Right forelimb (tissue), 1 donor: ENCODE measurements at regions not wholly inside any gene's neighbourhood (a gene's known extent, or its start where the extent isn't known, plus 50 kb on each side); places are given as distances from the start of the nearest gene placed in this dataset.

Experiments
- DNase-seq: peaks from one replicate; pipeline ENCODE4 v3.0.0-alpha.2; 2018

DNA sequence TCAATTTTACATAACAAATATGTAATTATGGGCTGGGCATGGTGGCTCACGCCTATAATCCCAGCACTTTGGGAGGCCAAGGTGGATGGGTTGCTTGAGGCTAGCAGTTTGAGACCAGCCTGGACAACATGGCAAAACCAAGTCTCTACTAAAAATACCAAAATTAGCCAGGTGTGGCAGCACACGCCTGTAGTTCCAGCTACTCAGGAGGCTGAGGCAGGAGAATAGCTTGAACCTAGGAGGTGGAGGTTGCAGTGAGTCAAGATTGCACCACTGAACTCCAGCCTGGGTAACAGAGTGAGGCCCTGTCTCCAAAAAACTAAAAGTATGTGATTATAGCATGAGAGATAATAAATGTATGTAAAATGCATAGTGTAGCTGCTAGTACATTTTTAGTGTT, 229.0 kb downstream of the PPARGC1A start:
- DNase-seq: no peak

DNA sequence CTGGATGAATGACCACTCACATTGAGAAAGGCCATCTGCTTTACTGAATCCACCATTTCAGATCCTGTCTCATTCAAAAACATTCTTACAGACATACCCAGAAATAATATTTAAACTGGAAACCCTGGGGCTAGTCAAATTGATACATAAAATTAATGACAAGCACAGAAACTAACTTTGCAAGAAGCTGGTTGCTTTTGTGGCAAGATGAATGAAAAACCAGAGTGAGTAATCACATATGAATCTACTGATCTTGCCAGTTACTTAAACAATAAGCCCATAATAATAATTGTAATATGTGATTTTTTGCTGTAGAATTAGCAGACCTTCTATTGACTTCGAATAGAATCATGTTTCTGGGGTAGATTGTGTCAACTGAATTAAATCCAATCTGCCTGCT, 235.1 kb downstream of the PPARGC1A start:
- DNase-seq: no peak

- no peak for DNase-seq
These were observed 240.8 kb downstream of the PPARGC1A start for GRCh38 chr4:23648854-23649596.

- DNase-seq: no peak
These were observed 254.4 kb downstream of the PPARGC1A start for GRCh38 chr4:23635468-23635867.

DNA sequence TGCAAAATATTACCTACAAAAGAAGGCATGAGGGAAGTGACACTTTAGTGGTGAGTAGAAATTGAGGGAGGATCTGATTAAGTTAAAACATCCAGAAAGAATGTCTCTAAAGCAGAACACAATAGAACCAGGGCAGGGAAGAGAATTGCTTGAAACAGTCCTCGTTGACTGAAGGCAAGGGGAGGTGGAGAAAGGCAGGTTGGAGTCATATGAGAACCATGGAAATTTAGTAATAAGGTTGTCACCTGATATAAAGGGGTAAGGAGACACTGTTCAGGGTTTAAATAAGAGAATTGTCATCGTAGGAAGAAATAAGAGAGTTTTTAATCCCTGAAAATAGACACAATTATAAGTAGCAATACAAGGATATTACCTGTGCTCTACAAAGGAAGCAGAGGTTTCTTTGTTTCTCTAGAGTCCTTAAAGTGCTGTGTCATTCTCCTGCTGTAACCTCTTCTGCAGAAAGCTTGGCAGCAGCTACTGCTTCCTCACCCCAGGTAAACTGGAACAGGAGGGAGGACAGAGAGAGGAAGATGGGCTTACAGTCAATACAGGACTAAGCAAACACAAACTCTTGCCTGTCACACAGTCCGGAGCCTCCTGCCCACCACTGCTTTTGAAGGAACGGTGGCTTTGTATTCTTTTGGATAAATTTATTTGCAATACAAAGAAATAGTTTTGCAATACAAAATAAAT, 258.4 kb downstream of the PPARGC1A start:
- DNase-seq: no peak

GRCh38 chr4:23630110-23630509, 259.7 kb downstream of the PPARGC1A start:
- DNase-seq: no peak

DNA sequence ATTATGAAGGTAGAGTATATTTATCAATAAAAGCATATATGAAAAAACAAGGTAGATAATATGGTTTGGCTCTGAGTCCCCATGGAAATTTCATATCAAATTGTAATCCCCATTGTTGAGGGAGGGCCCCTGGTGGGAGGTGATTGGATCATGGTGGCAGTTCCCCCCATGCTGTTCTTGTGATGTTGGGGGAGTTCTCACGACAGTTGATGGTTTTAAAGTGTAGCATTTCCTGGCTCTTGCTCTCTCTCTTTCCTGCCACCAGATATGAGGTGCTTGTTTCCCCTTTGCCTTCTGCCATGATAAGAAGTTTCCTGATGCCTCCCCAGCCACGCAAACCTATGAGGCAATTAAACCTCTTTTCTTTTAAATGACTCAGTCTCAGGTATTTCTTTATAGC, 260.4 kb downstream of the PPARGC1A start:
- no peak for DNase-seq

DNA sequence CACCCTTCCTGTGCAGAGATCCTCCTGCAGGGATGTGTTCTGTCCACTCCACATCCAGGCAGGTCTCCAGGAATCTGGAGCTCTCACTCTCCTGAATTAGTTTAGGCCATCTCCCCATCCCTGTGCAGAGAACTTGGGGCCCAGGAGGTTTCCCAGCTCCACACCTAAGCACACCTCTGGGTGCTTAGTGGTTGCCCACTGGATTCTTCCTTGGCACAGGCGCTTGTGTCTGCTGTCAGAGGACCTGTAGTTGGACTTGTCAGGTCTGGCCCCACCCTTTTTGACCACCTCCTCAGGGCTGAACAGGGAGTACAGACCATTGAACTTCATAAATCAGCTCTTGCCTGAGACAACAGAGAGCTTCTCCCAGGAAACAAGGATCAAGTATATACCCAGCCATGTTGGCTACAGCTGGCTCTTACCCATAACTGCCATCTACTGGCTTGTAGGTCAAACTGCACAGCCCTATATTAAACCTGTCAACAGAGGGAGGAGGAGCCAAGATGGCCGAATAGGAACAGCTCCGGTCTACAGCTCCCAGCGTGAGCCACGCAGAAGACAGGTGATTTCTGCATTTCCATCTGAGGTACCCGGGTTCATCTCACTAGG, 275.5 kb downstream of the PPARGC1A start:
- no peak for DNase-seq

- DNase-seq: no peak
These were observed 276.1 kb downstream of the PPARGC1A start for GRCh38 chr4:23613782-23614181.

- no peak for DNase-seq
These were observed 287.1 kb downstream of the PPARGC1A start for GRCh38 chr4:23602720-23603119.

DNA sequence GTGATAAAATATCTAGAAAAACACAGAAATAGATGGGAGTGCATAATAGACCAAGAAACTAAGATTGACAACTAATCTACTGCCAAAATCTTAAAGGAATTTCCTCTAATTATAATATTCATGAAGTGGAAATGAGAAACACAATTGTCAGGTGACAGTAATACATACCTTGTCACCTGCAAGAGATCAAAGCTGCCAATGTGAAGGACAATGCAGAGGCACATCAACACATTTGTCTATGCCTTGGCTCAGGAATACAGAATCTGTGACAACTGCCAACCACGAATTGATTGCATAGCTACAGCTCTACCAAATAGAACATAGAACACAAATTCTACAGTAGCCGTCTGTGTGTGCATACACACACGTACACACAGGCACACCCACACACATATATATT, 295.7 kb downstream of the PPARGC1A start:
- no peak for DNase-seq

DNA sequence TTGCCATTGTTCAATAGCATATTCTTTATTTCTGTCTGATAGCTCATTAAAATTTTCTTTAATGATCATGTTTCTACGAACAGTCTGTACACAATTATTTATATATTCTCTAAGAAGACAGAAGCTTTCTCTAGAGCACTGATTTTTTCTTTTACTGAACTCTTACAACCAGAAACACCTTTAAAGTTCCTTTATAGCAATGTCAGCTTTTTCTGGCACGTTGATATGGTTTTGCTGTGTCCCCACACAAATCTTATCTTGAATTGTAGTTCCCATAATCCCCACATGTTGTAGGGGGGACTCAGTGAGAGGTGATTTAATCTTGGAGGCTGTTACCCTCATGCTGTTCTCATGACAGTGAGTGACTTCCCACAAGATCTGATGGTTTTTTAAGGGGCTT, 299.4 kb downstream of the PPARGC1A start:
- DNase-seq: no peak

- DNase-seq: no peak
These were observed 305.8 kb downstream of the PPARGC1A start for GRCh38 chr4:23584024-23584423.

GRCh38 chr4:23582671-23583070, 307.2 kb downstream of the PPARGC1A start:
- DNase-seq: no peak

DNA sequence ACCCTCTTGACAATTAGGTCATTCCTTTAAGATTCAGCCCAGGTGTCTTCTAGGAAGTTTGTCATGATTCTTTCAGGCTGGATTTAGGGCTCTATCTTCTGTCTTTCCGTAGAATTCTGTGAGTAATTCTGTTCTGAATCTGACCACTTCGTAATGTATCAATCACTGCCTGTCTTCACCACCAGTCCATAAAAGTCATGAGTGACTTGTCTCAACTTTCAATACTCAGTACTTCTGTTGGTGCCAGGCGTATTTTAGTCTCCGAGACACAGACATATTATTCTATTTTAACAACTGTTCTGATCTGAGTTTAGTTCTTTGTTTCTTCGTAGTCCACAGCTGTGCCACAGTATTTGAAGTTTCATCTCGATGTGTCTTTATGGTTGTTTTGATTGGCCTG, 310.7 kb downstream of the PPARGC1A start:
- DNase-seq: no peak

DNA sequence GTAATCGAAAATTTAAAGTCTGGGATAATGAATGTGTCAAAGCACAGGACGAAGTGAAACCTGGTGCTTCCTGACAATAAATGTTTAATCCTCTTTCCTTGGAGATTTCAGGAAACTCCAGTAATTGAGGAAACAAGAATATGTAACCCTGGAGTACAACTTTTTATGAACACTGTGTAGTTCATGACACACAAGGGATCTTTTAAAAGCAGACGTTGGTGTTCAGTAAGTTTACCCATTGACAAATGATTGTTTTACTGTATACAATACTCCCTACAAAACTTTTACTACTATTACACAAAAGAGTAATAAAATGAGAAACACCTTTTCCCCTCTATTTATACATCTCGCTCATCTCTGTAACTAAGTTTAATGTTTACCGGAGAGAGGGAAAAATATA, 312.4 kb downstream of the PPARGC1A start:
- no peak for DNase-seq

DNA sequence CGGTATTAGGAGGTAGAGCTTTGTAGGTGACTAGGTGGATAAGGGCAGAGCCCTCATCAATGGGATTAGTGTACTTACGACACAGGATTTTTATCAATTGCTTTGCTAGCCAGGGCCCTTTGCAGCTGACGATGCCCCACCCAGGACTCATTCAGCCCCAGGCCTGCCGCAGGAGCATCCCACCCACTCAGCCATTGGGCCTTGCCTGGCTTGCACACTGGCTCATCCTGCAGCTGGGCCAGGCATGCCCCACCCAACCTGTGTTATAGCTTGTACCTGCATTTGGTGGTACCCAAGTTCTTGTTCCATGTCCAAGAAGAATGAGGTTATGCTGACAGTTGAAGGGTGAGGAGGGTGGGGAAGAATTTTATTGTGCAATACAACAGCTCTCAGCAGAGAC, 317.5 kb downstream of the PPARGC1A start:
- no peak for DNase-seq

DNA sequence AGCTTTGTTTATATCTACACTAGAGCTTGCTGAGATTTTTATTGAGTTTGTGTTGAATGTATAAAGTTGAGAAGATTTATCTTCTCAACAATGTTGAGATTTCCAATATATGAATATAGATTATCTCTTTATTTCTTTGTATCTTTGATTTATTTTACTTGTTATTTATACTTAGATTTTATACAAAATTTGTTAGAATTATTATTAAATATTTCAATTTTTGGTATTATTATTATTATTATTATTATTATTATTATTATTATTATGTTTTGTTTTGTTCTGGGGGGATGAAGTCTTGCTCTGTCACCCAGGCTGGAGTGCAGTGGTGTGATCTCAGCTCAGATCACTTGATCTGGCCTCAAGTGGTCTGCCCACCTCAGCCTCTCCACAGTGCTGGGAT, 322.5 kb downstream of the PPARGC1A start:
- no peak for DNase-seq

DNA sequence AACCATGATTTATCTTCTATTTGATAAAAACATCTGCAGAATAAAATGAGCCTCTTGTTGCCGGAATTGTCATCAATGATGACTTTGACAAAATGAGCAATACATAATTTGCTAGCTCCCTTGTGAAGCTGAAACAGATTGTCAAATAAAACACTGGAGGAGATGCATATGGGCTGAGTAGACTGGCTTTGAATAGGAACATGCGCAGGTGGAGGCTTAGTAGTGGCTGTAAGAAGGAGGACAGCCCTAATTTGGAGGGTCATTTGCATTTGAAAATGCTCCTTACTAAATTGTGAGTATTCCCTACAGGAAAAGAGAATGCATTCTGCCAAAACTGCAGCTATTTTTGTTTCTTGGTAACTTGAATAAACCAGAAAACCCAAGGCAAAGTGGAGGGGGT, 329.1 kb downstream of the PPARGC1A start:
- no peak for DNase-seq

DNA sequence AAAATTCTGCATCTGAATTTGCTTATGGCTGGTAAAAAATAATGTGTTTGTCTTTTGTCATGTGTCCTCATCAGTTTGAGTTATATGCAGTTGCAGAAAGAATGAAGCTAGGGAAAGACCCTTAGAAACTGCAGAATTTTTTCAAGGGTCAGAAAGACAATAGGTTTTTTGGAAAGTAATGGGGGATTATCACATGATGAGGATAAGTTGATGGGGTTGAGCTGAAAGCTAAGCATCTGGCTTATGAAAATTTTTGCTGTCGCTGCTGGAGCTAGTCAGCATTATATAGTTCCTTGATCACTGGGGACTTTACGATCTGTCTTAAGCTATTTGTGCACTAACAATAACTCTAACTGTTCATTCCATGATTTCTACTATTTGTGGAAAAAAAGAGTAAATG, 331.7 kb downstream of the PPARGC1A start:
- no peak for DNase-seq

GRCh38 chr4:23547601-23548000, 342.2 kb downstream of the PPARGC1A start:
- DNase-seq: no peak

- no peak for DNase-seq
These were observed 342.8 kb downstream of the PPARGC1A start for GRCh38 chr4:23547096-23547495.

- DNase-seq: no peak
These were observed 349.8 kb downstream of the PPARGC1A start for GRCh38 chr4:23539969-23540569.

DNA sequence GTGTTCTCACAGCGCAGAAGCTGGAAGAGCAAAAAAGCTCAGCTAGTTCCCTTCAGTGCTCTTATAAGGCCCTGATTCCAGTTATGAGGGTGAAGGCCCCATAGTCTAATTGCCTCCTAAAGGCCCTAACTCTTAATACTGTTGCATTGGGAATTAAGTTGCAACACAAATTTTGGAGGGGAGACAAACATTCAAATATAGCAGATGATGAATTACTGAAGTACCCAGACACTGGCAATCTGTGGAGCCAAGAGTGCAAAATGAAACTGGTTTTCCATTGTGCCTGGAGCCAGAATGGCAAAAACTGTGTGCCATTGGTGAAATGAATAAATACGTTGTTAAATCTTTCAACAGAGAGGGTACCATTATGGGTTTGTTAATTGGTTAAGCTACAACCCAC, 356.0 kb downstream of the PPARGC1A start:
- DNase-seq: no peak
